ENCODE measurements at regions not wholly inside any gene's neighbourhood (a gene's known extent, or its start where the extent isn't known, plus 50 kb on each side); places are given as distances from the start of the nearest gene placed in this dataset.

DNA sequence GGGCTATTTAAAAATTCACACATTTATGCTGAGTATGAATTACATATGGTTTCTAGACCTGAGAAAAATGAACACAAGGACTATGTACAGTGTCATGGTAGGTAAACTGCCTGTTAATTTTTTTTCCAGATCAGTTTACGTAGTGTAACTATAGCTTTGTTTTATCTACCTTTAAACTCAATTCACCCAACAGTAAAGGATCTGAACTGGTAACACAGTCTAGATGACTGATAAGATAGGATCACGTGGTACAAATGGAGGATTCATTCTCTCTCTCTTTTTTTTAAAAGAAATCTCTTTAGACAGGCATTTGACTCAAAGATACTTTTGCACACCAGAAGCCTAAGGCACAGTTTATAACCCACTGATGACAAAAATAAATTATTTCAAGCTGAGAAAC, 130.8 kb upstream of the ATP2B1 start:
- TF ChIP-seq, protein P1, sequence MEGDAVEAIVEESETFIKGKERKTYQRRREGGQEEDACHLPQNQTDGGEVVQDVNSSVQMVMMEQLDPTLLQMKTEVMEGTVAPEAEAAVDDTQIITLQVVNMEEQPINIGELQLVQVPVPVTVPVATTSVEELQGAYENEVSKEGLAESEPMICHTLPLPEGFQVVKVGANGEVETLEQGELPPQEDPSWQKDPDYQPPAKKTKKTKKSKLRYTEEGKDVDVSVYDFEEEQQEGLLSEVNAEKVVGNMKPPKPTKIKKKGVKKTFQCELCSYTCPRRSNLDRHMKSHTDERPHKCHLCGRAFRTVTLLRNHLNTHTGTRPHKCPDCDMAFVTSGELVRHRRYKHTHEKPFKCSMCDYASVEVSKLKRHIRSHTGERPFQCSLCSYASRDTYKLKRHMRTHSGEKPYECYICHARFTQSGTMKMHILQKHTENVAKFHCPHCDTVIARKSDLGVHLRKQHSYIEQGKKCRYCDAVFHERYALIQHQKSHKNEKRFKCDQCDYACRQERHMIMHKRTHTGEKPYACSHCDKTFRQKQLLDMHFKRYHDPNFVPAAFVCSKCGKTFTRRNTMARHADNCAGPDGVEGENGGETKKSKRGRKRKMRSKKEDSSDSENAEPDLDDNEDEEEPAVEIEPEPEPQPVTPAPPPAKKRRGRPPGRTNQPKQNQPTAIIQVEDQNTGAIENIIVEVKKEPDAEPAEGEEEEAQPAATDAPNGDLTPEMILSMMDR (IDR thresholded peaks at IDR 0.05): no peak
- no peak for TF ChIP-seq POLR2A (IDR thresholded peaks at IDR 0.05)
